ENCODE measurements at regions not wholly inside any gene's neighbourhood (a gene's known extent, or its start where the extent isn't known, plus 50 kb on each side); places are given as distances from the start of the nearest gene placed in this dataset.

- no peak for DNase-seq
Measured at GRCh38 chr13:107144432-107144831, 576.5 kb upstream of the ARGLU1 start.

- DNase-seq = no peak
Measured at GRCh38 chr13:107141767-107142166, 573.8 kb upstream of the ARGLU1 start.

- no peak for DNase-seq
Measured at GRCh38 chr13:107139006-107139405, 571.1 kb upstream of the ARGLU1 start.

GRCh38 chr13:107138486-107138885, 570.5 kb upstream of the ARGLU1 start:
- DNase-seq = no peak

GRCh38 chr13:107133950-107134349, 566.0 kb upstream of the ARGLU1 start:
- DNase-seq = no peak

- DNase-seq = no peak
Measured at GRCh38 chr13:107130566-107130965, 562.6 kb upstream of the ARGLU1 start.

GRCh38 chr13:107124730-107125129, 556.8 kb upstream of the ARGLU1 start:
- no peak for DNase-seq

GRCh38 chr13:107124129-107124718, 556.3 kb upstream of the ARGLU1 start:
- no peak for DNase-seq

GRCh38 chr13:107121793-107122192, 553.9 kb upstream of the ARGLU1 start:
- no peak for DNase-seq

- no peak for DNase-seq
Measured at GRCh38 chr13:107119989-107120881, 552.3 kb upstream of the ARGLU1 start.

- no peak for DNase-seq
Measured at GRCh38 chr13:107118506-107118905, 550.6 kb upstream of the ARGLU1 start.

- DNase-seq = peak; percentile 14
Measured at GRCh38 chr13:107117327-107118012, 549.5 kb upstream of the ARGLU1 start.

- DNase-seq = no peak
Measured at GRCh38 chr13:107113387-107113786, 545.5 kb upstream of the ARGLU1 start.

- no peak for DNase-seq
Measured at GRCh38 chr13:107111248-107111647, 543.3 kb upstream of the ARGLU1 start.

- no peak for DNase-seq
Measured at GRCh38 chr13:107104631-107105030, 536.7 kb upstream of the ARGLU1 start.

GRCh38 chr13:107102676-107103075, 534.7 kb upstream of the ARGLU1 start:
- no peak for DNase-seq

- DNase-seq = no peak
Measured at GRCh38 chr13:107099661-107100060, 531.7 kb upstream of the ARGLU1 start.

- DNase-seq = no peak
Measured at GRCh38 chr13:107097916-107098315, 530.0 kb upstream of the ARGLU1 start.

- DNase-seq = no peak
Measured at GRCh38 chr13:107095876-107096275, 527.9 kb upstream of the ARGLU1 start.

GRCh38 chr13:107091861-107092260, 523.9 kb upstream of the ARGLU1 start:
- DNase-seq = no peak

GRCh38 chr13:107091428-107091827, 523.5 kb upstream of the ARGLU1 start:
- DNase-seq = no peak

- no peak for DNase-seq
Measured at GRCh38 chr13:107088061-107088460, 520.1 kb upstream of the ARGLU1 start.

GRCh38 chr13:107079423-107080049, 511.6 kb upstream of the ARGLU1 start:
- DNase-seq = no peak
